ENCODE measurements at regions not wholly inside any gene's neighbourhood (a gene's known extent, or its start where the extent isn't known, plus 50 kb on each side); places are given as distances from the start of the nearest gene placed in this dataset.

DNA sequence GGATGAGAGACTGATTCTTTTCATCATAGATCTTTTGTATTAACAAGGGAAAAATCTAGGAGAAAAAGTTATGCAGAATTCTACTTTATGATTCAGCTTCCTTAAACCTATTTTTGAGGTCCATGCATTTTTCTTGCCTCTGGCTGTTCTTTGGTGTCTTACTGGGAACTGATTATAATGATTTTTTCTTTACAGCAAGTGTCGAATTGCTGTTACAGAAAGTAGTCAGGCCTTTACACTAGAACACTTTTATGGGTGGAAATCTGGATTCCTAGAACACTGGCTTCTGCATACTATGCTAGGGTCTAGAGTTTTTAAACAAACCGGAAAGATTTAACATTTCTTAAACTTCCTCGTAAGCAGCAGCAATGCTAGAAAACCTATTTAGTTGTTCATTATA is 302.6 kb downstream of the NUP35 start:
- DNase-seq, result no peak
- Histone ChIP-seq H3K36me3 (ENCODE audit: control insufficient read depth in 2 of 3, insufficient read depth in 3 of 3, low read length in 3 of 3) (no peaks in the 10 kb centered on the region), H3K9ac (ENCODE audit: low read length in 3 of 3) (no peak overlapping the region), H3K27me3 (ENCODE audit: control insufficient read depth, insufficient read depth, low read length) (no peaks in the 10 kb centered on the region), H3K4me1 (ENCODE audit: control insufficient read depth in 2 of 3, insufficient read depth in 2 of 3, low read depth in 1 of 3, low read length in 3 of 3) (no peaks in the 10 kb centered on the region), H3K9me3 (ENCODE audit: control insufficient read depth in 2 of 3, insufficient read depth in 1 of 3, low read length in 3 of 3) (peaks cover 0 to 11% (median 0%) of the 10 kb centered on the region in 3 donors), H3K27ac (ENCODE audit: low read depth in 2 of 2, low read length in 2 of 2) (no peak overlapping the region), H3K4me3 (ENCODE audit: low read length in 3 of 3) (no peak overlapping the region)
- FAIRE-seq, result no peak
- intact Hi-C loops (cut with DNase I), result no loop called here
- TF ChIP-seq, protein P1, sequence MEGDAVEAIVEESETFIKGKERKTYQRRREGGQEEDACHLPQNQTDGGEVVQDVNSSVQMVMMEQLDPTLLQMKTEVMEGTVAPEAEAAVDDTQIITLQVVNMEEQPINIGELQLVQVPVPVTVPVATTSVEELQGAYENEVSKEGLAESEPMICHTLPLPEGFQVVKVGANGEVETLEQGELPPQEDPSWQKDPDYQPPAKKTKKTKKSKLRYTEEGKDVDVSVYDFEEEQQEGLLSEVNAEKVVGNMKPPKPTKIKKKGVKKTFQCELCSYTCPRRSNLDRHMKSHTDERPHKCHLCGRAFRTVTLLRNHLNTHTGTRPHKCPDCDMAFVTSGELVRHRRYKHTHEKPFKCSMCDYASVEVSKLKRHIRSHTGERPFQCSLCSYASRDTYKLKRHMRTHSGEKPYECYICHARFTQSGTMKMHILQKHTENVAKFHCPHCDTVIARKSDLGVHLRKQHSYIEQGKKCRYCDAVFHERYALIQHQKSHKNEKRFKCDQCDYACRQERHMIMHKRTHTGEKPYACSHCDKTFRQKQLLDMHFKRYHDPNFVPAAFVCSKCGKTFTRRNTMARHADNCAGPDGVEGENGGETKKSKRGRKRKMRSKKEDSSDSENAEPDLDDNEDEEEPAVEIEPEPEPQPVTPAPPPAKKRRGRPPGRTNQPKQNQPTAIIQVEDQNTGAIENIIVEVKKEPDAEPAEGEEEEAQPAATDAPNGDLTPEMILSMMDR (IDR thresholded peaks at IDR 0.05; ENCODE audit: borderline replicate concordance, extremely low read depth, insufficient read depth), result no peak

DNA sequence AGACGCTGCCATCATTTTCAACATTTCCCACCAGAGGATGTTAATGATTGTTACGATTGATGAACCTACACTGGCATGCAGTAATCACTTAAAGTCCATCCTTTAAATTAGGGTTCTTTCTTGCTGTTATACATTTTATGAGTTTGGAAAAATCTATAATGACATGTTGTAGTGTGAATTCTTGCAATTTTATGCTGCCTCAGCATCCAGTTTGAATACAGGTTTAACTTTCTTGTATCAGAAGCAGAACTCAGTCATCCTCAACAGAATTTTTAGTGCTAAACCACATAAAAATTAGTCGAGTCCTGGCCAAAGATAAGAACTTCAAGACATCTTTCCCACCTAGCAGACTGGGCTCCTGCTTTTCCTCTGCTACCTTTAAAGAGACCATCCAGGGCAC is 303.3 kb downstream of the NUP35 start:
- no peak for DNase-seq
- Histone ChIP-seq H3K27ac (ENCODE audit: low read depth in 2 of 2, low read length in 2 of 2) (no peak overlapping the region), H3K9me3 (ENCODE audit: control insufficient read depth in 2 of 3, insufficient read depth in 1 of 3, low read length in 3 of 3) (peaks cover 0 to 11% (median 0%) of the 10 kb centered on the region in 3 donors), H3K27me3 (ENCODE audit: control insufficient read depth, insufficient read depth, low read length) (no peaks in the 10 kb centered on the region), H3K9ac (ENCODE audit: low read length in 3 of 3) (no peak overlapping the region), H3K4me1 (ENCODE audit: control insufficient read depth in 2 of 3, insufficient read depth in 2 of 3, low read depth in 1 of 3, low read length in 3 of 3) (no peaks in the 10 kb centered on the region), H3K36me3 (ENCODE audit: control insufficient read depth in 2 of 3, insufficient read depth in 3 of 3, low read length in 3 of 3) (no peaks in the 10 kb centered on the region), H3K4me3 (ENCODE audit: low read length in 3 of 3) (no peak overlapping the region)
- TF ChIP-seq, protein P1 (IDR thresholded peaks at IDR 0.05; ENCODE audit: borderline replicate concordance, extremely low read depth, insufficient read depth), result no peak
- intact Hi-C loops (cut with DNase I), result no loop called here
- no peak for FAIRE-seq

DNA sequence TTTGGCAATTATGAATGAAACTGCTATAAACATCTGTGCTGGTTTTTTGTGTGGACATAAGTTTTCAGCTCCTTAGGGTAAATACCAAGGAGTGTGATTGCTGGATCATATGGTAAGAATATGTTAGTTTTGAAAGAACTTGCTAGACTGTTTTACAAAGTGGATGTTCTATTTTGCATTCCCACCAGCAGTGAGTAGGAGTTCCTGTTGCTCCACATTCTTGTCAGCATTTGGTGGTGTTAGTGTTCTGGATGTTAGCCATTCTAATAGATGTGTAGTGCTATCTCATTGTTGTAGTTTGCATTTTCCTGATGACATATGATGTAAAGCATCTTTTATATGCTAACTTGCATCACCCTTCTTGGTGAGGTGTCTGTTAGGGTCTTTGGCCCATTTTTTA is 304.6 kb downstream of the NUP35 start:
- Histone ChIP-seq H3K4me3 (ENCODE audit: low read length in 3 of 3) (no peak overlapping the region), H3K36me3 (ENCODE audit: control insufficient read depth in 2 of 3, insufficient read depth in 3 of 3, low read length in 3 of 3) (no peaks in the 10 kb centered on the region), H3K4me1 (ENCODE audit: control insufficient read depth in 2 of 3, insufficient read depth in 2 of 3, low read depth in 1 of 3, low read length in 3 of 3) (no peaks in the 10 kb centered on the region), H3K9ac (ENCODE audit: low read length in 3 of 3) (no peak overlapping the region), H3K27me3 (ENCODE audit: control insufficient read depth, insufficient read depth, low read length) (no peaks in the 10 kb centered on the region), H3K27ac (ENCODE audit: low read depth in 2 of 2, low read length in 2 of 2) (no peak overlapping the region), H3K9me3 (ENCODE audit: control insufficient read depth in 2 of 3, insufficient read depth in 1 of 3, low read length in 3 of 3) (peaks cover 0 to 11% (median 0%) of the 10 kb centered on the region in 3 donors)
- intact Hi-C loops (cut with DNase I), result no loop called here
- FAIRE-seq (no peak), DNase-seq (no peak)
- TF ChIP-seq, protein P1 (IDR thresholded peaks at IDR 0.05; ENCODE audit: borderline replicate concordance, extremely low read depth, insufficient read depth), result no peak

DNA sequence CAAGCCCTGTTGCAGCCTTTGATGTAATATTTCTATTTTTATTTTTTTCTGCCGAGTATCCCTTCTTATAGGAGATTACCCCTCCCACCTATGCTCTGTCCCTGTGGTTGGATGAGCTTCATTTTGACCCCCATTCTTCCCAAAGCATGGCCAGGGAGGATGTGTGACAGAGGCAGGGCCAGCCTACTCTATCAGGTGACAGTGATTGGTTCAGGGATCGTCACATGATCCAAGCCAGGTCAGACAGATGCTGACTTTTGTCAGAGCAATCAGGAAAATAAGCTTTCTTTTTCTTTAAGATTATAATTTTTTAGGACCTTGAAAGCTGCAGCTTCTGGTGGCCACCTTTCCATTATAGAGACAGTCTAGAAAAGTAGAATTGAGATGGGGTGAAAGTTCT is 314.3 kb downstream of the NUP35 start:
- Histone ChIP-seq H3K27ac (ENCODE audit: low read depth in 2 of 2, low read length in 2 of 2) (no peak overlapping the region), H3K9me3 (ENCODE audit: control insufficient read depth in 2 of 3, insufficient read depth in 1 of 3, low read length in 3 of 3) (no peaks in the 10 kb centered on the region), H3K36me3 (ENCODE audit: control insufficient read depth in 2 of 3, insufficient read depth in 3 of 3, low read length in 3 of 3) (no peaks in the 10 kb centered on the region), H3K27me3 (ENCODE audit: control insufficient read depth, insufficient read depth, low read length) (no peaks in the 10 kb centered on the region), H3K4me3 (ENCODE audit: low read length in 3 of 3) (no peak overlapping the region), H3K9ac (ENCODE audit: low read length in 3 of 3) (no peak overlapping the region), H3K4me1 (ENCODE audit: control insufficient read depth in 2 of 3, insufficient read depth in 2 of 3, low read depth in 1 of 3, low read length in 3 of 3) (no peaks in the 10 kb centered on the region)
- FAIRE-seq, result no peak
- intact Hi-C loops (cut with DNase I), result no loop called here
- TF ChIP-seq, protein P1 (IDR thresholded peaks at IDR 0.05; ENCODE audit: borderline replicate concordance, extremely low read depth, insufficient read depth), result no peak
- DNase-seq, result no peak
